ENCODE measurements at regions not wholly inside any gene's neighbourhood (a gene's known extent, or its start where the extent isn't known, plus 50 kb on each side); places are given as distances from the start of the nearest gene placed in this dataset.

DNA sequence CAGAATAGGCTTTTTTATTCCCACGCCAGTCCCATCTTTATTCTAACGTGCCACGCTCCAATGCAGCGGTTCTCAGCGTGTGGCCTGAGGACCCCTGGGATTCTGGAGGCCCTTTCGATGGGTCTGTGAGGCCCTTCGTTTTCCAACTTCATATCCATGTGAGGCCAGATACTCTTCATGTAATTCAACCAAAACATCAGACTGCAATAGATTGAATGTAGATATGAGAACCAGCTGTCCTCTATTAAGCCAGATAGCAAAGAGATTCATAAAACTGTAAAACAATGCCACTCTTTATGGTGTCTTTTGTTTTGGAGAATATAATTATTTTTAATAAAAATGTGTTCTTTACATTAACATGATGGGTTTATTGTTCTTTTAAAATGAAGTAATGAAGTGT lies 53.2 kb upstream of the KMT2C start:
- no peaks in the 10 kb centered on the region for H3K36me3 ChIP-seq (ENCODE audit: control insufficient read depth, insufficient read depth, low read length)

DNA sequence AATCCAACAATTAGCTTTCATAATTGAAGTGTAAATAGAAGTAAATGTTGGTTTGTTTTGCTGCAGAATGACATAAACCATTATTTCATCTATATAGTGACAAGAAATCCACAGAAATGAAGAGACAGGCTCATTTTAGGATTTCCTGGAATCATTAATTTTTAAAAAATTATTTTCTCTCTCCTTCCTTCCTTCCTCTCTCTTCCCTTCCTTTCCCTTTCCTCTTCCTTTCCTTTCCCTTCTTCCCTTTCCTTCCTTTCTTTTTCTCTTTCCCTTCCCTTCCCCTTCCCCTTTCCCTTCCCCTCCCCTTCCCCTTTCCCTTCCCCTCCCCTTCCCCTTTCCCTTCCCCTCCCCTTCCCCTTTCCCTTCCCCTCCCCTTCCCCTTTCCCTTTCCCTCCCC lies 51.2 kb upstream of the KMT2C start:
- Histone ChIP-seq H3K36me3 (ENCODE audit: control insufficient read depth, insufficient read depth, low read length) (no peaks in the 10 kb centered on the region), H3K9ac (ENCODE audit: low read length) (no peak overlapping the region), H3K4me3 (ENCODE audit: low read length) (no peak overlapping the region), H3K27ac (ENCODE audit: low read depth, low read length) (no peak overlapping the region), H3K27me3 (ENCODE audit: control insufficient read depth, insufficient read depth, low read length) (no peaks in the 10 kb centered on the region), H3K4me1 (ENCODE audit: control insufficient read depth, insufficient read depth, low read length) (no peaks in the 10 kb centered on the region)

More for the DNA sequence above, 53.2 kb upstream of the KMT2C start:
- Histone ChIP-seq H3K4me3 (ENCODE audit: low read length) (no peak overlapping the region), H3K9ac (ENCODE audit: low read length) (no peak overlapping the region), H3K27ac (ENCODE audit: low read depth, low read length) (no peak overlapping the region), H3K27me3 (ENCODE audit: control insufficient read depth, insufficient read depth, low read length) (no peaks in the 10 kb centered on the region), H3K4me1 (ENCODE audit: control insufficient read depth, insufficient read depth, low read length) (no peaks in the 10 kb centered on the region)

DNA sequence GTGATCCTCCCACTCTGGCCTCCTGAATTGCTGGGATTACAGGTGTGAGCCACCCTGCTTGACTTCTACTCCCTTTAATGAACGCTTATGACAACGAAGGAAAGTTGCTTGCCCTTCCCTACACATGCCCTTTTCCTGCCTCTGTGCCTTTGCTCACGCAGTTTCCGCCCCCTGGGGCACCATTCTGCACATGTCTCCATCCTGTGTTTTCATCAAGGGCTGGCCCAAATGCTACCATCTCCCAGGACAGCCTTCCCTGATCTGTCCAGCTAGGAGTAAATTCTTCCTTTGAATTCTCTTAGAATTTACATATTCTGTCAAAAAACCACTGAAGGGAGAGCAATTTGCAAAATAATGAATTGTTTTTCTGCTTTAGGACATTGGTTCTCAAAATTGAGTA lies 50.0 kb upstream of the KMT2C start:
- Histone ChIP-seq H3K27me3 (ENCODE audit: control insufficient read depth, insufficient read depth, low read length) (no peaks in the 10 kb centered on the region), H3K36me3 (ENCODE audit: control insufficient read depth, insufficient read depth, low read length) (no peaks in the 10 kb centered on the region), H3K9ac (ENCODE audit: low read length) (no peak overlapping the region), H3K4me1 (ENCODE audit: control insufficient read depth, insufficient read depth, low read length) (no peaks in the 10 kb centered on the region), H3K4me3 (ENCODE audit: low read length) (no peak overlapping the region), H3K27ac (ENCODE audit: low read depth, low read length) (no peak overlapping the region)
